Ammon's horn (tissue), 1 donor: ENCODE measurements at regions not wholly inside any gene's neighbourhood (a gene's known extent, or its start where the extent isn't known, plus 50 kb on each side); places are given as distances from the start of the nearest gene placed in this dataset.

Source experiments
- DNase-seq: peaks from one replicate; pipeline ENCODE4 v3.0.0-alpha.2; 2016; ENCODE audit warnings: low spot score

- no peak for DNase-seq
These were observed 78.3 kb upstream of the AOAH start for GRCh38 chr7:36802459-36803135.

- no peak for DNase-seq
These were observed 72.7 kb upstream of the AOAH start for GRCh38 chr7:36796850-36797536.

- no peak for DNase-seq
These were observed 71.2 kb upstream of the AOAH start for GRCh38 chr7:36795451-36796021.

- DNase-seq, result no peak
These were observed 70.4 kb upstream of the AOAH start for GRCh38 chr7:36794689-36795088.

GRCh38 chr7:36792421-36792820 lies 68.1 kb upstream of the AOAH start:
- DNase-seq, result no peak

- DNase-seq, result no peak
These were observed 66.1 kb upstream of the AOAH start for GRCh38 chr7:36790311-36790787.

GRCh38 chr7:36788825-36789470 lies 64.7 kb upstream of the AOAH start:
- no peak for DNase-seq

GRCh38 chr7:36787933-36788378 lies 63.7 kb upstream of the AOAH start:
- DNase-seq, result no peak

GRCh38 chr7:36784991-36785940 lies 61.0 kb upstream of the AOAH start:
- DNase-seq, result peak; percentile 80

GRCh38 chr7:36781011-36781738 lies 56.9 kb upstream of the AOAH start:
- DNase-seq, result no peak

GRCh38 chr7:36777855-36778254 lies 53.6 kb upstream of the AOAH start:
- DNase-seq, result no peak

- DNase-seq, result no peak
These were observed 52.8 kb upstream of the AOAH start for GRCh38 chr7:36777062-36777461.

- no peak for DNase-seq
These were observed 51.4 kb upstream of the AOAH start for GRCh38 chr7:36775676-36776075.

- peak; percentile 30 for DNase-seq
These were observed 50.8 kb upstream of the AOAH start for GRCh38 chr7:36775061-36775620.
